ENCODE measurements at regions not wholly inside any gene's neighbourhood (a gene's known extent, or its start where the extent isn't known, plus 50 kb on each side); places are given as distances from the start of the nearest gene placed in this dataset.

DNA sequence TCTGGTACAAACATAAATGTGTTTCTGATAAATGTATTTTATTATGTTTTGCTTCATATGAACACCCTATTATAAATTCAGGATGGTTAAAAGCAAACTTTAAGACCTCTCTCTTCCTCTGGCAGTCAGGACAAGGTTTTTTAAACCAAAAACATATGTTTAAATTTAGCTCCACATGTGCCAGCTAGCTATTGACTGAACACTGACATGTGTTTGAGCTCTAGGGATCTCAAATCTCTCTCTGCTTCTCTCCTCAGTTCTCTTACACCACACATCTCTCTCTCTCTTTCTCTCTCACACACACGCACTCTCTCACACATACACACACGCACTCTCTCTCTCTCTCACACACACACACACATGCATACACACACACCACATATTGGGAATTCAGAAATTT lies 150.1 kb upstream of the RFX3 start:
- no peak for TF ChIP-seq CTCF (IDR thresholded peaks at IDR 0.05)
- TF ChIP-seq POLR2AphosphoS5 (IDR thresholded peaks at IDR 0.05) = no peak
- TF ChIP-seq POLR2A (IDR thresholded peaks at IDR 0.05) = no peak

Measured in breast epithelium (tissue), 3 donors.